ENCODE measurements at regions not wholly inside any gene's neighbourhood (a gene's known extent, or its start where the extent isn't known, plus 50 kb on each side); places are given as distances from the start of the nearest gene placed in this dataset.

DNA sequence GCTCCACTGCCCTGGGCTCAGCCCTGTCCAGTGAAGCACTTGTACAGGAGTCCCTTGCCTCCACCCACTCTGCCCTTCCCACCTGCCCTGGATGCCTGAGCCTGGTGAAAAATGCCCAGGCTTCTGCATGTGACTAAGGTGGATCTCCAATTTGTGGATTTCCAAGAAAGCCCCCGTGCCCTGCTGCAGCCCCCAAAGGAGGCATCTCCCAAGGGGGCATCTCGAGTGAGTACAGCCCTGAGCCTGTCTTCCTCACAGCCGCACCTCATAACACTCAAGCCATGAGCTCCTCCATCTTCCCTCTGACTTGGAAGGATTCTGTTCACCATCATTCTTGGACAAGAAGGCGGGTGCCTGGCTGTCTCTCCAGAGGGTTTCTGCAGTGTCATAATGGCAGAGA is 158.0 kb upstream of the PPP1R26 start:
- H2AFZ ChIP-seq (ENCODE audit: low read depth, low read length): no peak overlapping the region
- FAIRE-seq (no peak), ATAC-seq (no peak), DNase-seq (ENCODE audit: extremely low read depth in 1 of 4, low spot score in 3 of 4) (no peak)
- no peak overlapping the region for H3K27ac ChIP-seq (ENCODE audit: extremely low read depth, low read depth, low read length)
- H3K36me3 ChIP-seq (ENCODE audit: control insufficient read depth, insufficient read depth, low read length): no peaks in the 10 kb centered on the region
- no peak overlapping the region for H3K4me3 ChIP-seq
- H4K20me1 ChIP-seq (replicated peaks; ENCODE audit: control insufficient read depth, insufficient read depth, low read length): no peaks in the 10 kb centered on the region
- in situ Hi-C loops (cut with MboI) (no loop called here), intact Hi-C loops (cut with micrococcal nuclease) (no loop called here)
- ChIA-PET CTCF (ENCODE audit: low intra/inter-chr PET ratio) (no interaction called here), POLR2A (no interaction called here)
- H3K27me3 ChIP-seq (ENCODE audit: control insufficient read depth in 2 of 2, insufficient read depth in 2 of 2, low read length in 2 of 2): peaks cover 0 to 21% of the 10 kb centered on the region in 2 experiments; a peak in 2 of 5 replicates
- H3K4me2 ChIP-seq (ENCODE audit: insufficient read depth, low read length): no peak overlapping the region
- WGBS (ENCODE audit: insufficient coverage, low coverage, missing lambda C conversion rate): 0% methylated on average over 4 of the region's 4 CpGs
- H3K9me1 ChIP-seq (ENCODE audit: control insufficient read depth, insufficient read depth, low read length): no peaks in the 10 kb centered on the region
- no TSS peak for BruUV-seq (replicated peaks)
- H3K9me3 ChIP-seq (replicated peaks; ENCODE audit: control insufficient read depth, insufficient read depth, low read depth, low read length): no peaks in the 10 kb centered on the region
- no peaks in the 10 kb centered on the region for H3K79me2 ChIP-seq (ENCODE audit: control insufficient read depth, insufficient read depth, low read length)
- no peak overlapping the region for H3K9ac ChIP-seq (ENCODE audit: insufficient read depth in 1 of 2, low read depth in 2 of 2, low read length in 2 of 2)
- H3K4me1 ChIP-seq (replicated peaks in 1 of 2; ENCODE audit: control insufficient read depth in 2 of 2, insufficient read depth in 2 of 2, low read length in 2 of 2): no peaks in the 10 kb centered on the region
- TF ChIP-seq ZNF263 (CRISPR knock-in tag; IDR thresholded peaks at IDR 0.05; ENCODE audit: borderline replicate concordance) (no peak), MCM2 (IDR thresholded peaks at IDR 0.05; ENCODE audit: low read depth) (no peak), HNRNPLL (IDR thresholded peaks at IDR 0.05; ENCODE audit: low read depth, low read length, poor library complexity, severe bottlenecking) (no peak), ZNF311 (CRISPR knock-in tag; IDR thresholded peaks at IDR 0.05) (no peak), DDX20 (tag; IDR thresholded peaks at IDR 0.05; ENCODE audit: low read depth) (no peak), IRF2 (CRISPR knock-in tag; IDR thresholded peaks at IDR 0.05) (no peak), NFIX (CRISPR knock-in tag; IDR thresholded peaks at IDR 0.05; ENCODE audit: low read depth) (no peak)
- TF ChIP-seq, protein P1, sequence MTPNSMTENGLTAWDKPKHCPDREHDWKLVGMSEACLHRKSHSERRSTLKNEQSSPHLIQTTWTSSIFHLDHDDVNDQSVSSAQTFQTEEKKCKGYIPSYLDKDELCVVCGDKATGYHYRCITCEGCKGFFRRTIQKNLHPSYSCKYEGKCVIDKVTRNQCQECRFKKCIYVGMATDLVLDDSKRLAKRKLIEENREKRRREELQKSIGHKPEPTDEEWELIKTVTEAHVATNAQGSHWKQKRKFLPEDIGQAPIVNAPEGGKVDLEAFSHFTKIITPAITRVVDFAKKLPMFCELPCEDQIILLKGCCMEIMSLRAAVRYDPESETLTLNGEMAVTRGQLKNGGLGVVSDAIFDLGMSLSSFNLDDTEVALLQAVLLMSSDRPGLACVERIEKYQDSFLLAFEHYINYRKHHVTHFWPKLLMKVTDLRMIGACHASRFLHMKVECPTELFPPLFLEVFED (CRISPR knock-in tag; conservative IDR thresholded peaks at IDR 0.05): no peak
- TF ChIP-seq, protein P2, sequence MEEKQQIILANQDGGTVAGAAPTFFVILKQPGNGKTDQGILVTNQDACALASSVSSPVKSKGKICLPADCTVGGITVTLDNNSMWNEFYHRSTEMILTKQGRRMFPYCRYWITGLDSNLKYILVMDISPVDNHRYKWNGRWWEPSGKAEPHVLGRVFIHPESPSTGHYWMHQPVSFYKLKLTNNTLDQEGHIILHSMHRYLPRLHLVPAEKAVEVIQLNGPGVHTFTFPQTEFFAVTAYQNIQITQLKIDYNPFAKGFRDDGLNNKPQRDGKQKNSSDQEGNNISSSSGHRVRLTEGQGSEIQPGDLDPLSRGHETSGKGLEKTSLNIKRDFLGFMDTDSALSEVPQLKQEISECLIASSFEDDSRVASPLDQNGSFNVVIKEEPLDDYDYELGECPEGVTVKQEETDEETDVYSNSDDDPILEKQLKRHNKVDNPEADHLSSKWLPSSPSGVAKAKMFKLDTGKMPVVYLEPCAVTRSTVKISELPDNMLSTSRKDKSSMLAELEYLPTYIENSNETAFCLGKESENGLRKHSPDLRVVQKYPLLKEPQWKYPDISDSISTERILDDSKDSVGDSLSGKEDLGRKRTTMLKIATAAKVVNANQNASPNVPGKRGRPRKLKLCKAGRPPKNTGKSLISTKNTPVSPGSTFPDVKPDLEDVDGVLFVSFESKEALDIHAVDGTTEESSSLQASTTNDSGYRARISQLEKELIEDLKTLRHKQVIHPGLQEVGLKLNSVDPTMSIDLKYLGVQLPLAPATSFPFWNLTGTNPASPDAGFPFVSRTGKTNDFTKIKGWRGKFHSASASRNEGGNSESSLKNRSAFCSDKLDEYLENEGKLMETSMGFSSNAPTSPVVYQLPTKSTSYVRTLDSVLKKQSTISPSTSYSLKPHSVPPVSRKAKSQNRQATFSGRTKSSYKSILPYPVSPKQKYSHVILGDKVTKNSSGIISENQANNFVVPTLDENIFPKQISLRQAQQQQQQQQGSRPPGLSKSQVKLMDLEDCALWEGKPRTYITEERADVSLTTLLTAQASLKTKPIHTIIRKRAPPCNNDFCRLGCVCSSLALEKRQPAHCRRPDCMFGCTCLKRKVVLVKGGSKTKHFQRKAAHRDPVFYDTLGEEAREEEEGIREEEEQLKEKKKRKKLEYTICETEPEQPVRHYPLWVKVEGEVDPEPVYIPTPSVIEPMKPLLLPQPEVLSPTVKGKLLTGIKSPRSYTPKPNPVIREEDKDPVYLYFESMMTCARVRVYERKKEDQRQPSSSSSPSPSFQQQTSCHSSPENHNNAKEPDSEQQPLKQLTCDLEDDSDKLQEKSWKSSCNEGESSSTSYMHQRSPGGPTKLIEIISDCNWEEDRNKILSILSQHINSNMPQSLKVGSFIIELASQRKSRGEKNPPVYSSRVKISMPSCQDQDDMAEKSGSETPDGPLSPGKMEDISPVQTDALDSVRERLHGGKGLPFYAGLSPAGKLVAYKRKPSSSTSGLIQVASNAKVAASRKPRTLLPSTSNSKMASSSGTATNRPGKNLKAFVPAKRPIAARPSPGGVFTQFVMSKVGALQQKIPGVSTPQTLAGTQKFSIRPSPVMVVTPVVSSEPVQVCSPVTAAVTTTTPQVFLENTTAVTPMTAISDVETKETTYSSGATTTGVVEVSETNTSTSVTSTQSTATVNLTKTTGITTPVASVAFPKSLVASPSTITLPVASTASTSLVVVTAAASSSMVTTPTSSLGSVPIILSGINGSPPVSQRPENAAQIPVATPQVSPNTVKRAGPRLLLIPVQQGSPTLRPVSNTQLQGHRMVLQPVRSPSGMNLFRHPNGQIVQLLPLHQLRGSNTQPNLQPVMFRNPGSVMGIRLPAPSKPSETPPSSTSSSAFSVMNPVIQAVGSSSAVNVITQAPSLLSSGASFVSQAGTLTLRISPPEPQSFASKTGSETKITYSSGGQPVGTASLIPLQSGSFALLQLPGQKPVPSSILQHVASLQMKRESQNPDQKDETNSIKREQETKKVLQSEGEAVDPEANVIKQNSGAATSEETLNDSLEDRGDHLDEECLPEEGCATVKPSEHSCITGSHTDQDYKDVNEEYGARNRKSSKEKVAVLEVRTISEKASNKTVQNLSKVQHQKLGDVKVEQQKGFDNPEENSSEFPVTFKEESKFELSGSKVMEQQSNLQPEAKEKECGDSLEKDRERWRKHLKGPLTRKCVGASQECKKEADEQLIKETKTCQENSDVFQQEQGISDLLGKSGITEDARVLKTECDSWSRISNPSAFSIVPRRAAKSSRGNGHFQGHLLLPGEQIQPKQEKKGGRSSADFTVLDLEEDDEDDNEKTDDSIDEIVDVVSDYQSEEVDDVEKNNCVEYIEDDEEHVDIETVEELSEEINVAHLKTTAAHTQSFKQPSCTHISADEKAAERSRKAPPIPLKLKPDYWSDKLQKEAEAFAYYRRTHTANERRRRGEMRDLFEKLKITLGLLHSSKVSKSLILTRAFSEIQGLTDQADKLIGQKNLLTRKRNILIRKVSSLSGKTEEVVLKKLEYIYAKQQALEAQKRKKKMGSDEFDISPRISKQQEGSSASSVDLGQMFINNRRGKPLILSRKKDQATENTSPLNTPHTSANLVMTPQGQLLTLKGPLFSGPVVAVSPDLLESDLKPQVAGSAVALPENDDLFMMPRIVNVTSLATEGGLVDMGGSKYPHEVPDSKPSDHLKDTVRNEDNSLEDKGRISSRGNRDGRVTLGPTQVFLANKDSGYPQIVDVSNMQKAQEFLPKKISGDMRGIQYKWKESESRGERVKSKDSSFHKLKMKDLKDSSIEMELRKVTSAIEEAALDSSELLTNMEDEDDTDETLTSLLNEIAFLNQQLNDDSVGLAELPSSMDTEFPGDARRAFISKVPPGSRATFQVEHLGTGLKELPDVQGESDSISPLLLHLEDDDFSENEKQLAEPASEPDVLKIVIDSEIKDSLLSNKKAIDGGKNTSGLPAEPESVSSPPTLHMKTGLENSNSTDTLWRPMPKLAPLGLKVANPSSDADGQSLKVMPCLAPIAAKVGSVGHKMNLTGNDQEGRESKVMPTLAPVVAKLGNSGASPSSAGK (IDR thresholded peaks at IDR 0.05): no peak
- TF ChIP-seq, protein P3, sequence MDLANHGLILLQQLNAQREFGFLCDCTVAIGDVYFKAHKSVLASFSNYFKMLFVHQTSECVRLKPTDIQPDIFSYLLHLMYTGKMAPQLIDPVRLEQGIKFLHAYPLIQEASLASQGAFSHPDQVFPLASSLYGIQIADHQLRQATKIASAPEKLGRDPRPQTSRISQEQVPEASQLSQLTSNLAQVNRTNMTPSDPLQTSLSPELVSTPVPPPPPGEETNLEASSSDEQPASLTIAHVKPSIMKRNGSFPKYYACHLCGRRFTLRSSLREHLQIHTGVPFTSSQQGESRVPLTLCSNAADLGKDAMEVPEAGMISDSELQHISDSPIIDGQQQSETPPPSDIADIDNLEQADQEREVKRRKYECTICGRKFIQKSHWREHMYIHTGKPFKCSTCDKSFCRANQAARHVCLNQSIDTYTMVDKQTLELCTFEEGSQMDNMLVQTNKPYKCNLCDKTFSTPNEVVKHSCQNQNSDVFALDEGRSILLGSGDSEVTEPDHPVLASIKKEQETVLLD (IDR thresholded peaks at IDR 0.05): no peak

Measured in K562 (cell line).